DND-41 (cell line): ENCODE measurements at regions not wholly inside any gene's neighbourhood (a gene's known extent, or its start where the extent isn't known, plus 50 kb on each side); places are given as distances from the start of the nearest gene placed in this dataset.

ENCODE experiments used
- ATAC-seq: fragments of 200-7000 bp; cut with Tn5 transposase; 3 replicates; pipeline ENCODE4 v1.9.1; 2021; ENCODE audit warnings: low read depth; ENCODE audit not compliant: insufficient read depth
- DNase-seq: peaks from one replicate; pipeline ENCODE4 v3.0.0-alpha.2; 2020
- H2AFZ ChIP-seq: 2 replicates; pipeline ENCODE4 v1.6.0; 2012; ENCODE audit warnings: low read depth, low read length
- H3K27ac ChIP-seq: 2 replicates; pipeline ENCODE4 v1.5.1; 2012; ENCODE audit warnings: low read length, inconsistent platforms
- H3K27me3 ChIP-seq: fragments of 200-600 bp; sonication (generic); 2 replicates; pipeline ENCODE4 v1.6.0; 2012; ENCODE audit warnings: low read length, mild to moderate bottlenecking, inconsistent platforms; ENCODE audit not compliant: insufficient read depth, poor library complexity
- H3K36me3 ChIP-seq: 2 replicates; pipeline ENCODE4 v1.5.1; 2012; ENCODE audit warnings: low read length, inconsistent platforms; ENCODE audit not compliant: insufficient read depth
- H3K4me1 ChIP-seq: 2 replicates; pipeline ENCODE4 v1.5.1; 2012; ENCODE audit warnings: mild to moderate bottlenecking, low read length; ENCODE audit not compliant: insufficient read depth
- H3K4me2 ChIP-seq: 2 replicates; pipeline ENCODE4 v1.6.0; 2012; ENCODE audit warnings: mild to moderate bottlenecking, moderate library complexity, low read length, inconsistent platforms; ENCODE audit not compliant: insufficient read depth
- H3K4me3 ChIP-seq, 2 experiments: fragments of 200-600 bp in 1 of 2; shearing (Covaris generic) in 1 of 2; 2 replicates each; pipeline ENCODE4 v1.5.1; 2012 to 2016; ENCODE audit warnings: inconsistent platforms in 2 of 2, low read length in 2 of 2, mild to moderate bottlenecking in 2 of 2, low read depth in 1 of 2, moderate library complexity in 1 of 2
- H3K79me2 ChIP-seq: 2 replicates; pipeline ENCODE4 v1.6.0; 2012; ENCODE audit warnings: low read length, inconsistent platforms; ENCODE audit not compliant: insufficient read depth
- H3K9ac ChIP-seq: 2 replicates; pipeline ENCODE4 v1.6.0; 2012; ENCODE audit warnings: low read depth, mild to moderate bottlenecking, inconsistent platforms, low read length, moderate library complexity
- H3K9me3 ChIP-seq: 2 replicates; pipeline ENCODE4 v1.5.1; 2012; ENCODE audit warnings: low read length, moderate library complexity, mild to moderate bottlenecking, inconsistent platforms; ENCODE audit not compliant: insufficient read depth, severe bottlenecking
- H4K20me1 ChIP-seq: 2 replicates; pipeline ENCODE4 v1.6.0; 2012; ENCODE audit warnings: low read length; ENCODE audit not compliant: insufficient read depth
- CTCF ChIP-seq: IDR thresholded peaks from 2 replicates; pipeline ENCODE4 v1.5.1; 2012; ENCODE audit warnings: borderline replicate concordance, low read length, moderate library complexity, mild to moderate bottlenecking; ENCODE audit not compliant: poor library complexity, severe bottlenecking; ENCODE audit errors: extremely low read depth
- EZH2 ChIP-seq: IDR thresholded peaks from 3 replicates; pipeline ENCODE4 v1.6.1; 2012; ENCODE audit warnings: borderline replicate concordance, low read depth, mild to moderate bottlenecking, moderate library complexity, low read length, inconsistent platforms; ENCODE audit not compliant: severe bottlenecking

GRCh38 chr10:9621216-9621615 is 1396.5 kb upstream of the CELF2 start:
- Histone ChIP-seq H3K9ac (no peak overlapping the region), H2AFZ (no peak overlapping the region), H3K27ac (no peak overlapping the region), H4K20me1 (no peaks in the 10 kb centered on the region), H3K79me2 (no peaks in the 10 kb centered on the region), H3K4me3 (no peak overlapping the region), H3K4me1 (no peaks in the 10 kb centered on the region), H3K36me3 (no peaks in the 10 kb centered on the region), H3K4me2 (no peak overlapping the region), H3K27me3 (no peaks in the 10 kb centered on the region), H3K9me3 (no peaks in the 10 kb centered on the region)
- ATAC-seq (no peak), DNase-seq (no peak)
- TF ChIP-seq CTCF (no peak), EZH2 (no peak)

- Histone ChIP-seq H3K4me2 (no peak overlapping the region), H2AFZ (no peak overlapping the region), H3K27me3 (no peaks in the 10 kb centered on the region), H3K4me3 (no peak overlapping the region), H3K27ac (no peak overlapping the region), H4K20me1 (no peaks in the 10 kb centered on the region), H3K36me3 (no peaks in the 10 kb centered on the region), H3K9me3 (no peaks in the 10 kb centered on the region), H3K4me1 (no peaks in the 10 kb centered on the region), H3K79me2 (no peaks in the 10 kb centered on the region), H3K9ac (no peak overlapping the region)
- ATAC-seq, result no peak
- TF ChIP-seq EZH2 (no peak), CTCF (no peak)
- DNase-seq, result no peak
These were observed 1392.4 kb upstream of the CELF2 start for GRCh38 chr10:9625304-9625703.

GRCh38 chr10:9634466-9634865 is 1383.2 kb upstream of the CELF2 start:
- H3K4me2 ChIP-seq, result no peak overlapping the region
- H3K9me3 ChIP-seq, result no peaks in the 10 kb centered on the region
- no peak overlapping the region for H3K4me3 ChIP-seq
- no peak for ATAC-seq
- H3K27me3 ChIP-seq, result no peaks in the 10 kb centered on the region
- H3K79me2 ChIP-seq, result no peaks in the 10 kb centered on the region
- DNase-seq, result no peak
- no peak overlapping the region for H3K9ac ChIP-seq
- H3K36me3 ChIP-seq, result no peaks in the 10 kb centered on the region
- no peaks in the 10 kb centered on the region for H4K20me1 ChIP-seq
- H3K27ac ChIP-seq, result no peak overlapping the region
- no peaks in the 10 kb centered on the region for H3K4me1 ChIP-seq
- no peak overlapping the region for H2AFZ ChIP-seq
- TF ChIP-seq CTCF, result no peak
- TF ChIP-seq EZH2, result no peak

GRCh38 chr10:9635691-9636090 is 1382.0 kb upstream of the CELF2 start:
- Histone ChIP-seq H3K4me1 (no peaks in the 10 kb centered on the region), H2AFZ (no peak overlapping the region)

More at GRCh38 chr10:9635691-9636090, 1382.0 kb upstream of the CELF2 start:
- Histone ChIP-seq H3K36me3 (no peaks in the 10 kb centered on the region), H3K9ac (no peak overlapping the region), H3K79me2 (no peaks in the 10 kb centered on the region), H3K9me3 (no peaks in the 10 kb centered on the region), H3K4me3 (no peak overlapping the region), H3K27ac (no peak overlapping the region), H3K27me3 (no peaks in the 10 kb centered on the region), H4K20me1 (no peaks in the 10 kb centered on the region), H3K4me2 (no peak overlapping the region)
- no peak for TF ChIP-seq CTCF
- TF ChIP-seq EZH2, result no peak
- DNase-seq, result no peak
- no peak for ATAC-seq
